ENCODE measurements at regions not wholly inside any gene's neighbourhood (a gene's known extent, or its start where the extent isn't known, plus 50 kb on each side); places are given as distances from the start of the nearest gene placed in this dataset.

- intact Hi-C loops (cut with micrococcal nuclease) = no loop called here
Observed at GRCh38 chr12:71240946-71241345, 83.1 kb upstream of the TSPAN8 start.

- intact Hi-C loops (cut with micrococcal nuclease) = no loop called here
Observed at GRCh38 chr12:71239731-71240130, 81.9 kb upstream of the TSPAN8 start.

GRCh38 chr12:71237128-71237527 lies 79.3 kb upstream of the TSPAN8 start:
- intact Hi-C loops (cut with micrococcal nuclease) = no loop called here

GRCh38 chr12:71236133-71236660 lies 78.4 kb upstream of the TSPAN8 start:
- intact Hi-C loops (cut with micrococcal nuclease) = no loop called here

GRCh38 chr12:71233083-71233482 lies 75.3 kb upstream of the TSPAN8 start:
- intact Hi-C loops (cut with micrococcal nuclease) = no loop called here

- intact Hi-C loops (cut with micrococcal nuclease) = no loop called here
Observed at GRCh38 chr12:71230542-71230941, 72.7 kb upstream of the TSPAN8 start.

GRCh38 chr12:71223139-71223538 lies 65.3 kb upstream of the TSPAN8 start:
- intact Hi-C loops (cut with micrococcal nuclease) = no loop called here

GRCh38 chr12:71222436-71222835 lies 64.6 kb upstream of the TSPAN8 start:
- intact Hi-C loops (cut with micrococcal nuclease) = no loop called here

- intact Hi-C loops (cut with micrococcal nuclease) = no loop called here
Observed at GRCh38 chr12:71220260-71220659, 62.5 kb upstream of the TSPAN8 start.

- intact Hi-C loops (cut with micrococcal nuclease) = loop anchor here (10.0 kb wide), 1 partner anchor 526 kb away; no protein-coding TSS in a partner anchor
Observed at GRCh38 chr12:71219224-71219623, 61.4 kb upstream of the TSPAN8 start.

- intact Hi-C loops (cut with micrococcal nuclease) = loop anchor here (10.0 kb wide), 1 partner anchor 526 kb away; no protein-coding TSS in a partner anchor
Observed at GRCh38 chr12:71218616-71219015, 60.8 kb upstream of the TSPAN8 start.

- intact Hi-C loops (cut with micrococcal nuclease) = loop anchor here (10.0 kb wide), 1 partner anchor 528 kb away; no protein-coding TSS in a partner anchor
Observed at GRCh38 chr12:71216725-71217579, 59.2 kb upstream of the TSPAN8 start.

- intact Hi-C loops (cut with micrococcal nuclease) = loop anchor here (10.0 kb wide), 1 partner anchor 530 kb away; no protein-coding TSS in a partner anchor
Observed at GRCh38 chr12:71214511-71215285, 56.9 kb upstream of the TSPAN8 start.

- intact Hi-C loops (cut with micrococcal nuclease) = no loop called here
Observed at GRCh38 chr12:71208053-71208685, 50.4 kb upstream of the TSPAN8 start.
